NB4 (cell line): ENCODE measurements at regions not wholly inside any gene's neighbourhood (a gene's known extent, or its start where the extent isn't known, plus 50 kb on each side); places are given as distances from the start of the nearest gene placed in this dataset.

Source experiments
- DNase-seq: peaks from one replicate; pipeline ENCODE4 v3.0.0; 2010; ENCODE audit warnings: low read depth
- H3K4me3 ChIP-seq: one replicate; pipeline ENCODE4 v1.5.1; 2011; ENCODE audit warnings: mild to moderate bottlenecking, low read depth, low read length, moderate library complexity
- CTCF ChIP-seq: IDR thresholded peaks from one replicate; pipeline ENCODE4 v1.5.1; 2012; ENCODE audit warnings: low read depth, low read length
- MAX ChIP-seq: IDR thresholded peaks from 2 replicates; pipeline ENCODE4 v1.6.1; 2011; ENCODE audit warnings: low read depth, low read length
- MYC ChIP-seq: IDR thresholded peaks from 2 replicates; pipeline ENCODE4 v1.6.1; 2011; ENCODE audit warnings: low read depth, low read length
- POLR2A ChIP-seq: IDR thresholded peaks from 2 replicates; pipeline ENCODE4 v1.6.1; 2011; ENCODE audit warnings: mild to moderate bottlenecking; ENCODE audit not compliant: insufficient read length; ENCODE audit errors: extremely low read depth

GRCh38 chr6:15955484-15955883 is 173.4 kb upstream of the MYLIP start:
- DNase-seq = no peak
- no peak overlapping the region for H3K4me3 ChIP-seq
- TF ChIP-seq MAX (no peak), CTCF (no peak), POLR2A (no peak), MYC (no peak)

GRCh38 chr6:15953152-15953880 is 175.6 kb upstream of the MYLIP start:
- no peak for DNase-seq
- no peak for TF ChIP-seq MAX
- TF ChIP-seq MYC = no peak
- no peak for TF ChIP-seq CTCF
- TF ChIP-seq POLR2A = no peak
- H3K4me3 ChIP-seq = no peak overlapping the region

- no peak overlapping the region for H3K4me3 ChIP-seq
- TF ChIP-seq MAX (no peak), MYC (no peak), POLR2A (no peak), CTCF (no peak)
- peak; percentile 17 for DNase-seq
These were observed 176.4 kb upstream of the MYLIP start for GRCh38 chr6:15952231-15953151.

GRCh38 chr6:15950962-15951569 is 177.8 kb upstream of the MYLIP start:
- TF ChIP-seq MYC = no peak
- no peak for TF ChIP-seq POLR2A
- no peak for TF ChIP-seq MAX
- TF ChIP-seq CTCF = no peak
- H3K4me3 ChIP-seq = no peak overlapping the region
- DNase-seq = no peak

GRCh38 chr6:15949982-15950381 is 178.9 kb upstream of the MYLIP start:
- no peak for DNase-seq
- no peak overlapping the region for H3K4me3 ChIP-seq
- TF ChIP-seq MAX (no peak), CTCF (no peak), MYC (no peak), POLR2A (no peak)
